VCaP (cell line): ENCODE measurements at regions not wholly inside any gene's neighbourhood (a gene's known extent, or its start where the extent isn't known, plus 50 kb on each side); places are given as distances from the start of the nearest gene placed in this dataset.

Experiments
- H3K27ac ChIP-seq: fragments of 450-650 bp; 2 replicates; pipeline ENCODE4 v1.5.1; 2017
- TF ChIP-seq, protein P1 (sequence below): fragments of 450-650 bp; conservative IDR thresholded peaks from 2 replicates; pipeline ENCODE4 v1.5.1; 2017; ENCODE audit warnings: mild to moderate bottlenecking, moderate library complexity

DNA sequence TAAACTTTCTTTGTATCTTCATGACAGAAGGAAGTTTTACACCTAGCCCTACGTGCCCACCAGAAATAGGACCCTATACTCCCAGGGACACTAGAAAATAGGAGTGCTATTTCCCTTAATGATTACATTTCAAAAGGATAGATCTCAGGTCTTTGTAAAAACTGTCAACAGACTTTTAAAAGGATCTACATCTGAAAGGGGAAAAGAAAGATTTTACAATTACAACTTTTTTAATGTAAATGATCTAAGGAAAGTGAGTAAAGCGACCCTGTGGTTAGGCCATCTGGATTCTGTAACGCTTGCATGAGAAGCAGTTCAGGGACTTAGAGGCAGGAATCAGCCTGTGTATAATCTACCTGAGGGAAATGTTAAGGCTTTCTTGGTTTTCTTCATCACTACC is 431.8 kb upstream of the MC4R start:
- TF ChIP-seq, protein P1, sequence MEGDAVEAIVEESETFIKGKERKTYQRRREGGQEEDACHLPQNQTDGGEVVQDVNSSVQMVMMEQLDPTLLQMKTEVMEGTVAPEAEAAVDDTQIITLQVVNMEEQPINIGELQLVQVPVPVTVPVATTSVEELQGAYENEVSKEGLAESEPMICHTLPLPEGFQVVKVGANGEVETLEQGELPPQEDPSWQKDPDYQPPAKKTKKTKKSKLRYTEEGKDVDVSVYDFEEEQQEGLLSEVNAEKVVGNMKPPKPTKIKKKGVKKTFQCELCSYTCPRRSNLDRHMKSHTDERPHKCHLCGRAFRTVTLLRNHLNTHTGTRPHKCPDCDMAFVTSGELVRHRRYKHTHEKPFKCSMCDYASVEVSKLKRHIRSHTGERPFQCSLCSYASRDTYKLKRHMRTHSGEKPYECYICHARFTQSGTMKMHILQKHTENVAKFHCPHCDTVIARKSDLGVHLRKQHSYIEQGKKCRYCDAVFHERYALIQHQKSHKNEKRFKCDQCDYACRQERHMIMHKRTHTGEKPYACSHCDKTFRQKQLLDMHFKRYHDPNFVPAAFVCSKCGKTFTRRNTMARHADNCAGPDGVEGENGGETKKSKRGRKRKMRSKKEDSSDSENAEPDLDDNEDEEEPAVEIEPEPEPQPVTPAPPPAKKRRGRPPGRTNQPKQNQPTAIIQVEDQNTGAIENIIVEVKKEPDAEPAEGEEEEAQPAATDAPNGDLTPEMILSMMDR = no peak
- no peak overlapping the region for H3K27ac ChIP-seq

DNA sequence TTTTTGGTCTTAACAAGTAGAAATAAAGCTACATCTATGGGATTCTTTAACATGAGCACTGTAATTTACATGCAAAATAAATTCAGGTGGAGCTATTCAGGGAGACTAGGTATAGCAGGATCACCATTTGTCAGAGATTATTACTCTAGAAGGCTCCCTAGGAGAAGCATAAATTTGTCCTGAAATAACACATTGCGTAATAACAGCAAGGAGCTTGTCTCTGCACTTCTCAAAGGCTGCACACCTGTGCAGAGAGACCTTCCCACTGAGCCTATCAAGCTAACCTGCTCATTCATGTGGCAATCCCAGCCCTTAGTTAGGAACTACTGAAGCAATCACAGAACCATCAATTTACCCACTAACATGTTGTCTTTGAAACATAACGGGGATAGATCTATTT is 437.4 kb upstream of the MC4R start:
- TF ChIP-seq, protein P1 = no peak

DNA sequence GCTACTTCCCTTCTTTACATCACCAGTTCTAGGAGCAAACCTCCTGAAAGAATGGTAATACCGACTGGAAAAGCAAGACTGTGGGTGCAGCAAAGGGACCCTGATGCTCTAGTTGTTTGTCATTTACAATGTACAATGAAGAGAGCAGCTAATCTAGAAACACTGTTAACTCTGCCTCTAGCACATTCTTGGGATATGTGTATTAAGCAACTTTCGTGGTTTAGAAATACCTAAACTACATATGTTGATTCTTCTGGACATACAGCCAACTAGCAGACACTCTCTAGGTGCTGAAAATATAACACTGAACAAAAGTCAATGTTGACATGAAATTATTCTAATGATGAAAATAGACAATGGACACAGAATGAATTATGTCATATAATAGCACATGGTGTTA is 440.3 kb upstream of the MC4R start:
- TF ChIP-seq, protein P1 = no peak
- no peak overlapping the region for H3K27ac ChIP-seq

More for the DNA sequence above, 437.4 kb upstream of the MC4R start:
- H3K27ac ChIP-seq = no peak overlapping the region

DNA sequence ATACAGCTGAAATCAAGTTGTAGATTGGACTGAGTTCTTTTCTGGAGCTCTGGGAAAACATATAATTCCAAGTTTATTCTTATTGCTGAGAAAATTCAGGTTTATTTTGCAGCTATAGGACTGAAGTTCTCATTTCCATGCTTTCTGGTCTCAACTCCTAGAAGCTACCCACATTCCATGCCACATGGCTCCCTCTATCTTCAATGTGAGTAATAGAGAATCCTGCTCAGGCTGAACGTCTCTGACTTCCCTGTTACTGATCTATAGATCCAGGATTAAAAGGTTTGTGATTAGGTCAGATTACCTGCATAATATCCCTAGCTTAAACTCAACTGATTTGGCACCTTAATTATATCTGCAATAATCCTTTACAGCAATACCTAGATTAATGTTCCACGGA is 453.8 kb upstream of the MC4R start:
- TF ChIP-seq, protein P1 = no peak
- H3K27ac ChIP-seq = no peak overlapping the region

DNA sequence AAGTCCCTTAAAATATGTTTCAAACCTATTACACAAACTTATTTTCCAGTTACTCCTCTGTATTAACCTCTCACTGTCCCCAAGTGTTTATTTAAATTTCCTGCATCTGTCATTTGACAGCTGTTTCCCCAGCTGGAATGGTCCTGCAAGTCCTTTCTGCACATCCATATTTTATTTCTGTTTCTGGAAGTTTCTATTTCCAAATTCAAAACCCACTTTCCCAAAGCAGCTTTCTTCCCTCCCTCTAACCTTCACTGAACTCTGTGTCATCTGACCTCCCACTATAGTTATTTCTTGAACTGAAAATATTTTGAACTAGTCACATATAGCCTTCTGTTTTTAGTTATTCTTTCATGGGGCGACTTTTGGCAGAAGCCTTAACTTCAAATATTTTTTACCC is 459.4 kb upstream of the MC4R start:
- TF ChIP-seq, protein P1 = no peak
- H3K27ac ChIP-seq = no peak overlapping the region

DNA sequence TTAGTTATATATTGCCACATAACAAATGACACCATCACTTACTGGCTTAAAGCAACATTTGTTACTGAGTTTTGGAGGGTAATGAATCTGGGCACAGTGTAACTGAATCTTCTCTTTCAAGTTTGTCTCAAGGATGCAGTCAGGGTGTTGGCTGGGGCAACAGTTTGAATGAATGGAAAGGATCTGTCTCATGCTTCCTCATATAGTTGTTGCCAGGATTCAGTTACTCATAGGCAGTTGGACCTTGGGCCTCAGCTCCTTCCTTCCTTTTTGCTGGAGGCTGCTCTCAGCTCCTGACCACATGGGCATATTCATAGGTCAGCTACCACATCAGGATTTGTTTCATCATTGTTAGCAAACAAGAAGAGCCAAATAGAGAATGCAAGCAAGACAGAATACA is 466.1 kb upstream of the MC4R start:
- H3K27ac ChIP-seq = no peak overlapping the region
- TF ChIP-seq, protein P1 = no peak

DNA sequence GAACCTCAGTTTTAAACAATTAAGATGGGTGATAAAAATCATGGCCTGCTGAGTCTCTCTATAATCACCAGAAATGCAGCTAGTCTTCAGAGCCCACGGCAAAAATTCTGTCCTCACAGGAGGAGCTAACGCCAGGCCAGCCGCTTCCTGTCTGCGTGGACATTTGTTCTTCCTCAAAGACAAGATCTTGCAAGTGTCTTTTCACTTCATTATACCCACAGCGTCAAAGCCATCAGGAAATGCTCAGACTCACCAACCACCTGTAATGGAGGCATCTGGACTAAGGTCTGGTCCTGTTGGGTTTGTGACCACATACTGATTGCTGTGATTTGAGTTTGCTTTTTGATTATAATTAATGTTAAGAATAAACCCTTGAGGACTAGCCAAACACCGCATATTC is 473.8 kb upstream of the MC4R start:
- TF ChIP-seq, protein P1 = no peak
- H3K27ac ChIP-seq = no peak overlapping the region

DNA sequence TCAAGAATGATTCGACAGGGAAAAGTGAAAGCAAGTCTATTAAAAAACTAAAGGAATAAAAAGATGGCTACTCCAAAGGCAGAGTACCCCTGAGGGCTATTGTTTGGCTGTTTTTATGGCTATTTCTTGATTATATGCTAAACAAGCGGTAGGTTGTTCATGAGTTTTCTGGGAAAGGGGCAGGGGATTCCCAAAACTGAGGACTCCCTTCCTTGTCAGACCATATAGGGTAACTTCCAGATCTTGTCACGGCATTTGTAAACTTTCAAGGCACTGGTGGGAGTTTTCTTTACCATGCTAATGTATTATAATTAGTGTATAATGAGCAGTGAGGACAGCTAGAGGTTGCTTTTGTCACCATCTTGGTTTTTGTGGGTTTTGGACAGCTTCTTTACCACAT is 474.9 kb upstream of the MC4R start:
- TF ChIP-seq, protein P1 = no peak
- no peak overlapping the region for H3K27ac ChIP-seq
